GM10248 (cell line): ENCODE measurements at regions not wholly inside any gene's neighbourhood (a gene's known extent, or its start where the extent isn't known, plus 50 kb on each side); places are given as distances from the start of the nearest gene placed in this dataset.

Experiments
- CTCF ChIA-PET: fragments of 300-600 bp; sonication (Branson Sonifier 250); formaldehyde crosslinking; extraction: SDS; loops from one replicate; lab custom pipeline; 2021; ENCODE audit warnings: antibody characterized with exemption; lab: Yijun Ruan, JAX
- POLR2A ChIA-PET: fragments of 350-650 bp; sonication (Branson Sonifier 250); formaldehyde crosslinking; extraction: SDS; loops from one replicate; lab custom pipeline; 2020; ENCODE audit warnings: antibody characterized with exemption; lab: Yijun Ruan, JAX
- DNase-seq: peaks from one replicate; pipeline ENCODE4 v3.0.0; 2012; ENCODE audit errors: extremely low spot score
- CTCF ChIP-seq: IDR thresholded peaks from 2 replicates; pipeline ENCODE4 v1.5.1; 2012; ENCODE audit warnings: mild to moderate bottlenecking, low read depth; ENCODE audit errors: extremely low read depth, missing control alignments, control extremely low read depth

DNA sequence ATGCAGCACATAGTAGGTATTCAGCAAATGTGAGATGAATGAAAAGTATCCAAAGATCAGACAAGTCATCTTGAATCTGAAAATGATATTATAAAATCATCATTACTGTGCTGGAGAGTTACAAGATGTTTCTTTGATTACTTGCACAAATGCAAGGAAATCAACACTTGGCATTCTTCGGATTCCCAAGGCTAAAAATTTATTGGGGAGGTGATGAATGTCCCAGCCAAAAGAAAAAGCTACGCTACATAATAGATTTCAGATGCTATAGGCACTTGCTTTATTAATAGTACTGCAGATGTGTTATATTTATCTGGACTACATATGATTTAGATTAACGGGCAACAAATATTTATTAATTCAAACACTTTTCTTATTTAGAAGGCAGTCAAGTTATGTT is 286.7 kb upstream of the TENM3 start:
- DNase-seq = no peak
- no peak for TF ChIP-seq CTCF
- ChIA-PET CTCF (no interaction called here), POLR2A (no interaction called here)

DNA sequence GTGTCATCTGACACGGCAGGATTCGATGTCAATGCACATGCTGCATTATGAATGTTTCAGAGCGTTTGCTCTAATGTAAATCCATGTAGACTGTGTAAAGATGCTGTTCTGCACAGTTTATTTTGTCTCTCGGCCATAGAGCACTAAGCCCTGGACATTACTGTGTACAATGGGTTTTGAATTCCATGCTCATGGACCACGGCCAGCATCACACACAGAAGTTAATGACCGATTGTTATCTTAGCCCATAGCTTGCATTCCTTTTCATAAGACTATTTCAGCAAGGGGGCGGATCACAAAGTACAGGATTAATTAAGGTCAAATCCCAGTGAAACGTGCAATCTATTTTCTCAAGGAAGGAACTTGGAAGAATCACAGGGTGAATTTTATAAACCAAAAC is 286.1 kb upstream of the TENM3 start:
- ChIA-PET POLR2A (no interaction called here), CTCF (no interaction called here)
- no peak for TF ChIP-seq CTCF
- no peak for DNase-seq

- TF ChIP-seq CTCF = no peak
- no peak for DNase-seq
- ChIA-PET CTCF (no interaction called here), POLR2A (no interaction called here)
These were observed 284.8 kb upstream of the TENM3 start for GRCh38 chr4:181958446-181958845.

- no peak for DNase-seq
- TF ChIP-seq CTCF = no peak
- ChIA-PET CTCF (no interaction called here), POLR2A (no interaction called here)
These were observed 284.1 kb upstream of the TENM3 start for GRCh38 chr4:181959121-181959520.

- CTCF ChIA-PET = interaction anchor here (1.2 to 1.5 kb wide), 4 partner anchors 10 to 58 kb away, joined by 3 to 4 read pairs (median 3); no protein-coding TSS in a partner anchor
- no peak for TF ChIP-seq CTCF
- DNase-seq = no peak
These were observed 282.8 kb upstream of the TENM3 start for GRCh38 chr4:181960384-181960783.

GRCh38 chr4:181962321-181962720 is 280.9 kb upstream of the TENM3 start:
- ChIA-PET CTCF (interaction anchor here (1.5 to 1.7 kb wide), 2 partner anchors 25 to 71 kb away, joined by 4 read pairs; no protein-coding TSS in a partner anchor), POLR2A (no interaction called here)
- DNase-seq = no peak
- no peak for TF ChIP-seq CTCF

More at GRCh38 chr4:181960384-181960783, 282.8 kb upstream of the TENM3 start:
- POLR2A ChIA-PET = no interaction called here

DNA sequence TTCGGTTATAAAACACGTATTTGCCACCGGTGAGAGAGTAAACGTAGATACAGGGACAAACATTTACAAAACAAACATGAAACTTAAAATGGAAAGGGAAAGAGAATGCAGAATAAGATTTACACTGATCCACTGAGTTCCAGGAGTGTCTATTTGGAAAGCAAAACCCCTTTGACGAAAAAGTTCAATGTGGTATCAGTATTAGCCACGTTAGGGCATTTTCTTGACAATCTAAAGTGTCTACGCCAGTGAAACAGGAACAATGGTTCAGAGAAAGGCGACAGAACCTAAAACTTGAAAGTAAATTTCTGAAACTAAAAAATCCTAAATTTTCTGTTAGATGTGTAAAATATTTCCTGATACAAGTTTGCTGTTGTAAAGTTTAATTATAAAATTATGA is 278.5 kb upstream of the TENM3 start:
- DNase-seq = no peak
- POLR2A ChIA-PET = no interaction called here
- CTCF ChIA-PET = no interaction called here
- no peak for TF ChIP-seq CTCF
